ENCODE measurements at regions not wholly inside any gene's neighbourhood (a gene's known extent, or its start where the extent isn't known, plus 50 kb on each side); places are given as distances from the start of the nearest gene placed in this dataset.

DNA sequence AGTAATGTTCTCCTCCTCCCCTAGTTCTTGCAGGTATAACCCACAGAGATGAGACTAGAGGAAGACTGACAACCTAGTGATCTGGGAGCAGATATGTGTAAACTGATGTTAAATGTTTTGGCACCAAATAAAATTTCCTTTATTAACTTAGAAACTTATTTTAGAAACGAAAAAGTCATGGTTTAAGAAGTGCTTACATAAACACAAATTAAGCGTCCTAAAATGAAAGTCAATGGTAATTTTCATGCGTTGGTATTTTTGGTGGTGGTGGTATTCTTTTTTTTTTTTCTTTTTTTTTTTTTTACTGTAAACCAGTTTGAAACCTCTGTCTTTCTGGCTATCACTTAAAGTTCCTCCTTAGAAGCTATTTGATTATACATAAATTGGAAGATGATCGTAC lies 1438.1 kb upstream of the TENM3 start:
- Histone ChIP-seq H3K27me3 (replicated peaks; ENCODE audit: control insufficient read depth, insufficient read depth, low read length) (no peaks in the 10 kb centered on the region), H3K4me3 (ENCODE audit: low read depth, low read length) (no peak overlapping the region), H3K9me3 (no peaks in the 10 kb centered on the region), H3K4me1 (no peaks in the 10 kb centered on the region), H3K36me3 (ENCODE audit: control insufficient read depth, insufficient read depth, low read length) (no peaks in the 10 kb centered on the region)
- DNase-seq = no peak
- Mint-ChIP-seq H3K27ac (ENCODE audit: unreplicated experiment) (no peak overlapping the region), H3K27me3 (ENCODE audit: insufficient read depth, unreplicated experiment) (peaks cover 4% of the 10 kb centered on the region), H3K4me3 (ENCODE audit: unreplicated experiment) (no peak overlapping the region), H3K9me3 (ENCODE audit: unreplicated experiment) (no peaks in the 10 kb centered on the region), H3K4me1 (ENCODE audit: low read depth, unreplicated experiment) (no peaks in the 10 kb centered on the region), H3K36me3 (ENCODE audit: insufficient read depth, unreplicated experiment) (no peaks in the 10 kb centered on the region)
- no TSS peak for BruUV-seq (replicated peaks)
- TF ChIP-seq, protein P1, sequence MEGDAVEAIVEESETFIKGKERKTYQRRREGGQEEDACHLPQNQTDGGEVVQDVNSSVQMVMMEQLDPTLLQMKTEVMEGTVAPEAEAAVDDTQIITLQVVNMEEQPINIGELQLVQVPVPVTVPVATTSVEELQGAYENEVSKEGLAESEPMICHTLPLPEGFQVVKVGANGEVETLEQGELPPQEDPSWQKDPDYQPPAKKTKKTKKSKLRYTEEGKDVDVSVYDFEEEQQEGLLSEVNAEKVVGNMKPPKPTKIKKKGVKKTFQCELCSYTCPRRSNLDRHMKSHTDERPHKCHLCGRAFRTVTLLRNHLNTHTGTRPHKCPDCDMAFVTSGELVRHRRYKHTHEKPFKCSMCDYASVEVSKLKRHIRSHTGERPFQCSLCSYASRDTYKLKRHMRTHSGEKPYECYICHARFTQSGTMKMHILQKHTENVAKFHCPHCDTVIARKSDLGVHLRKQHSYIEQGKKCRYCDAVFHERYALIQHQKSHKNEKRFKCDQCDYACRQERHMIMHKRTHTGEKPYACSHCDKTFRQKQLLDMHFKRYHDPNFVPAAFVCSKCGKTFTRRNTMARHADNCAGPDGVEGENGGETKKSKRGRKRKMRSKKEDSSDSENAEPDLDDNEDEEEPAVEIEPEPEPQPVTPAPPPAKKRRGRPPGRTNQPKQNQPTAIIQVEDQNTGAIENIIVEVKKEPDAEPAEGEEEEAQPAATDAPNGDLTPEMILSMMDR (IDR thresholded peaks at IDR 0.05; ENCODE audit: insufficient read depth in 1 of 2, low read depth in 1 of 2, low read length in 1 of 2, severe bottlenecking in 1 of 2, unreplicated experiment in 1 of 2) = no peak
- intact Hi-C loops (cut with micrococcal nuclease; ENCODE audit: unreplicated experiment) = no loop called here
- ChIA-PET CTCF (no interaction called here), POLR2A (no interaction called here)

DNA sequence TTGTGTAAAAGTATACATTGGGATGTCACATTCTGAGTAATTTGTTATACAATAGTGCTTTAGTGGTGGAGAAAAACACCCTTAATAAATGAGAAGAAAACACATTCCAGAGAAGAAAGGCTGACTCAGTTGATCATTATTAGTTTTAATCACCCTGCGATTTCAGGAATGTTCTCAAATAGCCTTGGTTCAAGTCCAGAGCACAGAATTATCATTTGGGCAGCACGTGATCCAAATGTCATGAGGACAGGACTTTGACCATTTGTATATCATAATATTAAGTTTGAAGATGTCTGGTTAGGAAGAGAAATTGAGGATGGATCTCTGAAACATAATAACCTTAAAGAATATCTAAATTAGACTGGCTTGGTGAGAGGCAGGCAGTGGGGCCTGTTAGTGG lies 1434.3 kb upstream of the TENM3 start:
- no TSS peak for BruUV-seq (replicated peaks)
- intact Hi-C loops (cut with micrococcal nuclease; ENCODE audit: unreplicated experiment) = no loop called here
- Histone ChIP-seq H3K27me3 (replicated peaks; ENCODE audit: control insufficient read depth, insufficient read depth, low read length) (no peaks in the 10 kb centered on the region), H3K9me3 (no peaks in the 10 kb centered on the region), H3K4me3 (ENCODE audit: low read depth, low read length) (no peak overlapping the region), H3K36me3 (ENCODE audit: control insufficient read depth, insufficient read depth, low read length) (no peaks in the 10 kb centered on the region), H3K4me1 (no peaks in the 10 kb centered on the region)
- Mint-ChIP-seq H3K27ac (ENCODE audit: unreplicated experiment) (no peak overlapping the region), H3K36me3 (ENCODE audit: insufficient read depth, unreplicated experiment) (no peaks in the 10 kb centered on the region), H3K4me1 (ENCODE audit: low read depth, unreplicated experiment) (no peaks in the 10 kb centered on the region), H3K27me3 (ENCODE audit: insufficient read depth, unreplicated experiment) (no peaks in the 10 kb centered on the region), H3K4me3 (ENCODE audit: unreplicated experiment) (no peak overlapping the region), H3K9me3 (ENCODE audit: unreplicated experiment) (no peaks in the 10 kb centered on the region)
- ChIA-PET CTCF (no interaction called here), POLR2A (no interaction called here)
- TF ChIP-seq, protein P1 (IDR thresholded peaks at IDR 0.05; ENCODE audit: insufficient read depth in 1 of 2, low read depth in 1 of 2, low read length in 1 of 2, severe bottlenecking in 1 of 2, unreplicated experiment in 1 of 2) = no peak
- no peak for DNase-seq

DNA sequence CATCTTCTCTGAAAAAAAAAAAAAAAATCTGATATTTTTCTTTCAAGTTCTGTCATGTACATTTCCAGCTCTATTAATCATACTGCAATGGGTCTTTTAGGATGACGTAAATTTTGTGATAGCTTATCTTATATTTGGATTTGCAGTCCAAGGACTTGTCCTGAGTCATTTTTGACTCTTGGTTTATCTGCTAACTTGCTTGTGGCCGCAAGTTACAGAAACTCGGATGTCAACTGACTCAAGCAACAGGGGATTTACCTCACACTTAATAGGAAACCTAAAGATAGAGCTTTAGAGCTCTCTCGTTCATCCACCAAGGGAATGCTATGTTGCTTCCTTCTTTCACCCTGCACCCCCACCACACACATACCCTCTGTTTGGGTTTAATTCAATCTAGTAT lies 1433.8 kb upstream of the TENM3 start:
- TF ChIP-seq, protein P1 (IDR thresholded peaks at IDR 0.05; ENCODE audit: insufficient read depth in 1 of 2, low read depth in 1 of 2, low read length in 1 of 2, severe bottlenecking in 1 of 2, unreplicated experiment in 1 of 2) = no peak
- POLR2A ChIA-PET = no interaction called here

More for the DNA sequence above, 1433.8 kb upstream of the TENM3 start:
- Histone ChIP-seq H3K36me3 (ENCODE audit: control insufficient read depth, insufficient read depth, low read length) (no peaks in the 10 kb centered on the region), H3K27me3 (replicated peaks; ENCODE audit: control insufficient read depth, insufficient read depth, low read length) (no peaks in the 10 kb centered on the region), H3K4me3 (ENCODE audit: low read depth, low read length) (no peak overlapping the region), H3K4me1 (no peaks in the 10 kb centered on the region), H3K9me3 (no peaks in the 10 kb centered on the region)
- intact Hi-C loops (cut with micrococcal nuclease; ENCODE audit: unreplicated experiment) = no loop called here
- H3K9me3 Mint-ChIP-seq (ENCODE audit: unreplicated experiment) = no peaks in the 10 kb centered on the region
- no peak overlapping the region for H3K4me3 Mint-ChIP-seq (ENCODE audit: unreplicated experiment)
- no peaks in the 10 kb centered on the region for H3K27me3 Mint-ChIP-seq (ENCODE audit: insufficient read depth, unreplicated experiment)
- CTCF ChIA-PET = no interaction called here
- no peaks in the 10 kb centered on the region for H3K36me3 Mint-ChIP-seq (ENCODE audit: insufficient read depth, unreplicated experiment)
- no peak for DNase-seq
- no peak overlapping the region for H3K27ac Mint-ChIP-seq (ENCODE audit: unreplicated experiment)
- H3K4me1 Mint-ChIP-seq (ENCODE audit: low read depth, unreplicated experiment) = no peaks in the 10 kb centered on the region
- BruUV-seq (replicated peaks) = no TSS peak

Data from Caco-2 (cell line).